Muscle of back (tissue), 3 donors: ENCODE measurements at regions not wholly inside any gene's neighbourhood (a gene's known extent, or its start where the extent isn't known, plus 50 kb on each side); places are given as distances from the start of the nearest gene placed in this dataset.
A peak's percentile ranks its signal among the peaks of the same experiment; 100 is the strongest.
"Not testable (repeated sequence)": the region's sequence is repeated elsewhere in the genome, so short reads cannot be mapped to it uniquely, and the experiment has no call there.

Experiments used
- DNase-seq, 3 donors: peaks; one replicate each; pipeline versions ENCODE4 v3.0.0 to v3.0.0-alpha.2; 2013

DNA sequence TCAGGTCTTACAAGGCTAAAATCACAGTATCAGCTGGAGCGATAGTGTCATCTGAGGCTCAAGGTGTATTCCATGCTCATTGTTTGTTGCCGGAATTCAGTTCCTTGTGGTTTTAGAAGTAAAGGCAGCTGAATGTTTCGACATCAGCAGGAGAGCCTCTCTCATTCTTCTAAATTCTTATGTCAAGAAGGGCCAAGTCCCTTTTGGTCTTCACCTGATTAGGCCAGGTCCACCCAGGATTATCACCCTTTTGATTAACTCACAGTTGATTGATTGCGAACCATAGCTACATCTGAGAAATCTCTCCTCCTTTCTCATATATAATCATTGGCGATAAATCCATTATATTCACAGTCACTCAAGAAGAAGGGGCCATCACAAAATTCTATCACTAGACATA, 806.7 kb upstream of the PRMT6 start:
- DNase-seq = no peak

DNA sequence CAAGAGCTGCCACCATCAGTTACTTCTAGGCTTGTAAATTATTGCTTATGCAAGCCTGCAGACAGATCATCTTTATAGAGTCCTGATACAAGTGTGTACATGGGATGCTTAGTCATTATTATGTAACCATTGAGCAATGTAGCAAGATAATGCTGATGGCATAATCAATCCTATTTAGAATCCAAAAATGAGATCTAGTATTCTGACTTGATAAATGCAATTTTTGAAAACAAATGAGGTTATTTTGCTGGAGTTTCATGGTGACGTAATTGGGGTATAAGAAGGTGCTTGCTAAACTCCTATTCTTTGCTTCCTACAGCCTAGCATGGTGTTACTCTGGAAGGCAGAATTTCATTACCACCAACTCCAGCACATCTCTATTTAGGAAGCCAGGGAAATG, 801.7 kb upstream of the PRMT6 start:
- no peak for DNase-seq

- DNase-seq = no peak
These were observed 789.7 kb upstream of the PRMT6 start for GRCh38 chr1:106266786-106267185.

- DNase-seq = peak in 2 of 3 donors; percentile 16 to 20
These were observed 788.4 kb upstream of the PRMT6 start for GRCh38 chr1:106268070-106268469.

DNA sequence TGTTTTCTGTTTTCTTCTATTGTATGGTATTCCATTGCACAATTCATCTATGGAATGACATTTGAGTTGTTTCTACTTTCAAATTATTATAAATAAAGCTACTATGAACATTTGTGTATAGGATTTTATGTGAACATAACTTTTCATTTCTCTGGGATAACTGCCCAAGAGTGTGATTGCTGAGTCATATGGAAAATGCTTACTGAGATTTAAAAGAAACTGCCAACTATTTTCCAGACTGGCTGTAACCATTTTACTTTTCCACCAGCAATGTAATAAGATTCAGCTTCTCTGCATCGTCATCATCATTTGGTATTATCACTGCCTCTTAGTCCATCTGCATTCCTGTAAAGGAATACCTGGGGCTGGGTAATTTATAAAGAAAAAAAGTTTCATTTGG, 779.6 kb upstream of the PRMT6 start:
- DNase-seq = peak; percentile 17 to 47 (median 33)

GRCh38 chr1:106277786-106278185, 778.7 kb upstream of the PRMT6 start:
- DNase-seq = no peak

GRCh38 chr1:106278716-106279115, 777.8 kb upstream of the PRMT6 start:
- peak in 1 of 3 donors; percentile 69 for DNase-seq

DNA sequence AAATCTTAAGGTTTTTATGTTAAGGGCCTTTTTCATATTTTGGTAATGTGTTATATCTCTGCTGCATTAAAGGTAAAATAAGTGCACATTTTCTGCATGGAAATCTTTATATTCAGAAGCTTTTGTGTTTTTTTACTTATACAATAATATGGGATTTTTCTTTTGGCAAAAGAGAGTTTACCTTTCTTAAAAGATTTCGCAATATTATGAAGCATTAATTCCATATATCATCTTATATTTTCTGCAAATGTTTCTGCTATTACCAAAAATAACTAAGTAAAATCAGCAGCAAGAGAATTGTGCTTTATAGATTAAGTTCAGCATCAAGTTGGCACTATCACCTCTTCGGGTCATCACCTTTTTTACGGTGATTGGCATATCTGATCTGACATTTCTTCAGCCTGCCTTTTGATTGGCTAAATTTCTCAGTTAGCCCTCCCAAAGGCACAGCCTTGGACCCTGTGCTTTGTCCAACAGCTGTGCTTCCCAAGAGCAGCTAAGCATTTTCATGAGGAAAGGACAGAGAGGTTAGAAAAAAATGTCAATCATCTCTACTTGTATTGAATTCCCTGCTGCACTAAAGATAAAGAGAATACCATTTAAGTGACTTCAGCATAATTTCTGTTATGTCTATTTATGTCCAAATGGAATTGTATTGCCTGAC, 767.1 kb upstream of the PRMT6 start:
- peak in 1 of 3 donors; percentile 9 for DNase-seq

DNA sequence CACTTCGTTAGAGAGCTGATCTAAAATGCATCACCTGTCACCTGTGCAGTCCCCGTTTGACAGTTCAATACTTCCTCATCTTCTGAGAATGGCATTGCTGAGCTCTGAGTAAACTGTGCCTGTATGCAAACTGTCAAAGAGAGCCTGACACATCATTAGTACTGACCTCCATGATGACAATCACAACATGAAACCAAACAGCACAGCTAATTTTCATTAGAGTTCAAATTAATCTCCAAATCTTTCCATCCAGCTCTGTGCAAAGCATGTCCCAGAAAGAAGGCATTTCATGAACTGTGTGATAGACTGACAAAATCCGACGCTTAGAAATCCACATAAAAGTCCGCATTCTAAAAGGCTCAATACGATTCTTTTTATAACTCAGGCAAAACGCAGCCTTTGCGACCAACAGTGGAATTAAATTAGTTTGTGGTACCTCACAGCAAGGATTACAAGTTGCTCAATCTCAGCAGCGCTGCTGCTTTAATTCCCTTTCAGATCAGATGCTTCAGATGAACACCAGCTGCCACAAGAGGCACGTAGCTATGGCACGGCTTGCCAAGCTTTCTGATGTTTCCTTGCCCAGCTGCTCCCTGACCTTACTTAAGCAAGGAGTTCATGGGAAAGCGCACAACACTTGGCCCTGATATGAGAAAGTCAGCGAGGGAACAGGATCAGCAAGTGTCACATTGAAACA, 765.5 kb upstream of the PRMT6 start:
- peak; percentile 45 to 66 (median 55) for DNase-seq

- DNase-seq = peak in 1 of 3 donors; percentile 30
These were observed 764.3 kb upstream of the PRMT6 start for GRCh38 chr1:106292130-106292529.

DNA sequence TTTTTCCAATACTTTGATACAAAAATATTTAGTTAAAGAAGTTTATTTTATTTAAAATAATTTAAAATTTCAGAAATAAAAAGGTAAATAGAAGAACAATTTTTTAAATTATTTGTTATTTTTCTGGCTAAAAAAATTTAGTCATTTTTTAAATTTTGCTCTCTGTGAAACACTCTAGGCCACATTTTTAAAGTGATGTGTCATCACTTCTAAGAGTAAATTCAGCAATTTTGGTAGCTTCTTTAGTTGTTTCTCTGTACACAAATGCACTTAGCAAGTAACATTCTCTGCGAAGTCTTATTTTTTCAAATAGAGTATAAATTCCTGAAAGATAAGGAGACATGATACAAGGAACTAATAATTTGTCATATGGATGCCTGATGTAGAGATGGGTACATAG, 760.0 kb upstream of the PRMT6 start:
- DNase-seq = no peak

DNA sequence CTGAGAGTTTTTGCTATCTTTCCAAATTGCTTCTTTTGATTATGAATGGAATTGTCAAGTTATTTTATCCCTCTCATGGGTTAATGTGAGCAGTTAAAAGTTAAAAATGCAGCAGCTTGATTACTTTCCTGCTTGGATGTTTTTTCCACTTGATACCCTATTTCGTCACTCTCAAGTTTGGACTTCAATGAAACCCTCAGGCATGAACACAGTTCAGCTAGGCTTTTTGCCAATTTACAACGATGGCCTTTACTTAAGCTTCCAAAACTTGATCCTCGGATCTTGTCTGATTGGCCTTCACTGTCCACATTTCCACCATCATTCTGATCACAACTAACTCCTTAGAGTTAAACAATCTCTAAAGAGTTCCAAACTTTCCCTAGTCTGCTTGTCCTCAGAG, 752.4 kb upstream of the PRMT6 start:
- no peak for DNase-seq

DNA sequence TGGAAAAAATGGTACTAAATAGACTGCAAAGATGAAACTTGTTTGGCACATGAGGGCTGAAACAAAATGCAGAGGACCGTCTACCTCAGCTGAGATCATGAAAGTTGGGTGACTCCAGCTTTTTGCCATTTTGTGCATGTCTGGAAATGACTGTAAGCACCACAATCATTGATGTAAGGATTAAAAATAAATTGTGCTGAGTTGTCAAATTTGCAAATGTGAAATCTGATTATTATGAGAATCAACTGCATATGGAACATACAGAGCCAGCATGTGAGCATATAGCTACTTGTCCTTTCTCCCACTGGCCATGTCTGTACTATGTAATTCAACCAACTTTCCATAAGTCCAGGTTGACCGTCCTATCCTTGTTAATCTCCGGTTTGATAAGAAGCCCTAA, 736.9 kb upstream of the PRMT6 start:
- DNase-seq = no peak

- DNase-seq = no peak
These were observed 730.9 kb upstream of the PRMT6 start for GRCh38 chr1:106325600-106325999.

GRCh38 chr1:106344494-106344893, 712.0 kb upstream of the PRMT6 start:
- DNase-seq = peak in 2 of 3 donors; percentile 1 to 5

DNA sequence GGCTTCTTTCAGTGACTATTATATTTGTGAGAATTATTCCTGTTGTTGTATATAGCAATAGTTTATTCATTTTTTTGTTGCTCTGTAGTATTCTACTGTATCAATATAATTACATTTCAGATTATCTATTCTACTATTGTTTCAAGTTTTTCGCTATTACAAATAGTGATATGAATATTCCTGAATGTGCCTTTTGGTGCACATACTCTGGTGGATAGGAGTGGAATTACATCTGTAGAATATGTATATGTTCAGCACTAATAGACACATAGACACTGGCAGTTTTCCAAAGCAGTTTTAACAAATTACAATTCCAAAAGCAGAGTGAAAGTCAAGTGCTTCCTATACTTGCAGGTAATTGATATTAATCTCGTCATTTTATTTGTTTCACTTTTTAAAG, 696.2 kb upstream of the PRMT6 start:
- DNase-seq = no peak

DNA sequence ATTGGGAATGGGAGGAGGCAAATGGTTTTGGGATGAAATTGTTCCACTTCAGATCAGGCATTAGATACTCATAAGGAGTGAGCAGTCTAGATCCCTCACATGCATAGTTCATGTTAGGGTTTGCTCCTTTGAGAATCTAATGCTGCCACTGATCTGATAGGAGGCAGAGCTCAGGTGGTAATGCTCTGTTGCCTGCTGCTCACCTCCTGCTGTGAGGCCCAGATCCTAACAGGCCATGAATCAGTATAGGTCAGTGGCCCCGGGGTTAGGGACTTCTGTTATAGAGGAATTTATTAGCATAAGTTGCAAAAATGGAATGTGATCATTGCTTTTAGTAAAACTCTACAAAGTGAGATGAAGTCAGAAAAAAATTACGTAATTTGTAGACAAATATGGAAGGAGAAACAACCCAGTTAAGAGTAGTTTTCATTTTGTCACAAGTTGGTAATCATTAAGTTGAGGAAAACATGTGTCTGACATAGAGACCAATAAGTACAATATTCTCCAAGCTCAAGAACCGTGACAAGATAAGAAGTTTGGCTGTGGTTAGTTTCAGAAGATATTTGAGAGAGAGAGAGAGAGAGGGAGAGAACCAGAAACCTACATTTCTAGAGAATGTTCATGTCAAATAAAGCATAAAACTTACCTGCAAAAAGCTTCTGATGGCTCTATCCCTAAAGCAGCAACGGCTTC, 689.7 kb upstream of the PRMT6 start:
- DNase-seq = no peak

DNA sequence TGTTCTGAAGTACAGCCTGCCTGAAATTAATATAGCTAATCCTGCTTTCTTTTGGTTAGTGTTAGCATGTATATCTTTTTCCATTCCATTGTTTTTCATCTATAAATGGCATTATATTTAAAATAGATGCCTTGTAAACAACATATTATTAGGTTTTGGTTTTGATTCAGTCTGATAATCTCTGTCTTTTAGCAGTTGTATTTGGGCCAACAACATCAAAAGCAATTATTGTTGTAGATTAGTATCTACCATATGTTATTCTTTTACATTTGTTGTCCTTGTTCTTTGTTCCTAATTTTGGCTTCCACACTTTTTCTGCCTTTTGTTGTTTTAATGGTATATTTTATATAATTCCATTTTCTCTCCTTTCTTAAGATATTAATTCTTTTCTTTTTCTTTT, 678.2 kb upstream of the PRMT6 start:
- DNase-seq = no peak

DNA sequence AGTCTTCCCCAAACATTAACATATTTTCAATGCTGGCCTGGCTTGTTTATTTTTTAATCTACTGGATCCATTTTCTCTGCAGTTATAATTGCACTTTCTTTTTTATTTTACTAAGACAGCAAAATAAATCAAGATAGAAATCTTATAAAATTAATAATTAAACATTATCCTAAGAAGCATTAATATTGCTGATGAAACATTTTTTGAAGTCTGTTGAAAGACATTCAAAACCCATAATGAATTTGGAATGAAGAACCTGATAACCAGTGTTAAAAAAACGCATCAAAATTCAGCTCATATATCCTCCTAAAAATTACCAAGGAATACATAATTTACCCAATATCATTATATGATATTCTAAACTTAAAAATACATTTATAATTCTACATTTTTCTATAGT, 675.7 kb upstream of the PRMT6 start:
- DNase-seq = no peak

- DNase-seq = not testable (repeated sequence)
These were observed 667.3 kb upstream of the PRMT6 start for GRCh38 chr1:106389160-106389559.

DNA sequence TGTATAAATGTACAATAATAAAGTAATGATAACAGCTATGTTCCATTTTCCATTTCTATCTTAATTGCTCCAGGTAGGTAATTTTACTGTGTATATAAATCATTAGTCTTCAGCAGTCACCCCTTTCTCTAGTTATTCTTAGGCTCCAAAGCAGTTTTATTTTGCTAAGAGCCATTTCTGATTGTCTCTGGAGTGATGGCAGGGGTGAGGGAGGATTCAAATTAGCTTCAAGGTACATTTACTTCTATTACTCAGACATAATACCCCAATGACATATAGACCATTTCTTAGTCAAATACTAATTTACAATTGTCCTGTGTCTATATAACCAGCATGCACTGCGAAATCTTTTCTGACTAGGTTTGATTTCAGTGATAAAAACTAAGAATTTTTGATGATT, 663.4 kb upstream of the PRMT6 start:
- DNase-seq = no peak

DNA sequence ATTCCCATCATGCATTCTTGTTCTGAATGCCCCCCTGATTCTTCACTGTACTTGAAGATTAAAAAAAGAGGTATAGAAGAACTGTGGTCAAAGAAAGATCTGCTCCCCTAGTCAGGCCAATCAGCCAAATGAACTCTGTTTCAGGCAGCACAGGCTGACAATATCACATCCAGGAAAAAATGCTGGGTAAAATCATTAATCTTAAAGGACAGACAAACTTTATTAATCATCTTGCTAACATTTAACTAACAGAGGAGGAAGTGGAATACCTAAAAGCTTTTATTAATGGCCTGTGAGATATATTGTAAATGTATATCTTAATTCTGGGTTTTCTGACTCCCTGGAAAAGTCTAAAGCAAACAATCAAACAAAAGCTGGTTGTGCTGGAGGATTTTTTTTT, 660.5 kb upstream of the PRMT6 start:
- no peak for DNase-seq

- DNase-seq = no peak
These were observed 658.1 kb upstream of the PRMT6 start for GRCh38 chr1:106398391-106398790.
